ENCODE measurements at regions not wholly inside any gene's neighbourhood (a gene's known extent, or its start where the extent isn't known, plus 50 kb on each side); places are given as distances from the start of the nearest gene placed in this dataset.

DNA sequence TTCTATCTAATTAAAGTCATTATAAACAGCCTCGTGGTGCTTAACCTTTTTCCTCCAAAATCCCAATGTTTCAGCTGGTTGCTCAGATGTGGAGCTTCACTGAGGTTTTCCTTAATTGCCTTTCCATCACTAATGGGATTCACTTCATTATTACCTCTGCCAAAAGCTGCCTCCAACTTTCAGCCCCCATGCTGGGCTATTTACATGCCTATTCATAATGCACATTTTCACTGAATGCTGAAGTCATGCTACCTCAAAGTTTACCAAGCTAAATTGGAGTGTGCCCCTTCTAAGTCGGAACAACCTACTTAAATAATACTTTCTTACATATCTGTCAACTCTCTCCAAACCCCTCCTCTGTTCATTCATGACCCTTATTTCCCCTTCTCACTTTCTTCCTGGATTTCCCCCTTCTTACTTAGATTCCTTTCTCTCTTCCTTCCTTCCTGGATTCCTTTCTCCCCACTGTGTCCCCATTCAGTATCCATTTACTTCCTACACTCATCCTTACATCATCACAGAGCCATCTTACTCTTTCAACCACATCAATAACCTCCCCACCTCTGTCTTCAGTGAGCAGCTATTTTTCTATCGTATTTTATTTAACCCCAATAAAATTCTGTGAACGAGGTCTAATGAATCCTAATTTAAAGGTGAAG, 887.3 kb upstream of the TENM4 start (continued):
- TF ChIP-seq, protein P1, sequence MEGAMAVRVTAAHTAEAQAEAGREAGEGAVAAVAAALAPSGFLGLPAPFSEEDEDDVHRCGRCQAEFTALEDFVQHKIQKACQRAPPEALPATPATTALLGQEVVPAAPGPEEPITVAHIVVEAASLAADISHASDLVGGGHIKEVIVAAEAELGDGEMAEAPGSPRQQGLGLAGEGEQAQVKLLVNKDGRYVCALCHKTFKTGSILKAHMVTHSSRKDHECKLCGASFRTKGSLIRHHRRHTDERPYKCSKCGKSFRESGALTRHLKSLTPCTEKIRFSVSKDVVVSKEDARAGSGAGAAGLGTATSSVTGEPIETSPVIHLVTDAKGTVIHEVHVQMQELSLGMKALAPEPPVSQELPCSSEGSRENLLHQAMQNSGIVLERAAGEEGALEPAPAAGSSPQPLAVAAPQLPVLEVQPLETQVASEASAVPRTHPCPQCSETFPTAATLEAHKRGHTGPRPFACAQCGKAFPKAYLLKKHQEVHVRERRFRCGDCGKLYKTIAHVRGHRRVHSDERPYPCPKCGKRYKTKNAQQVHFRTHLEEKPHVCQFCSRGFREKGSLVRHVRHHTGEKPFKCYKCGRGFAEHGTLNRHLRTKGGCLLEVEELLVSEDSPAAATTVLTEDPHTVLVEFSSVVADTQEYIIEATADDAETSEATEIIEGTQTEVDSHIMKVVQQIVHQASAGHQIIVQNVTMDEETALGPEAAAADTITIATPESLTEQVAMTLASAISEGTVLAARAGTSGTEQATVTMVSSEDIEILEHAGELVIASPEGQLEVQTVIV (IDR thresholded peaks at IDR 0.05; ENCODE audit: borderline replicate concordance, partially characterized antibody): no peak
- no peak for TF ChIP-seq CHD1 (IDR thresholded peaks at IDR 0.05; ENCODE audit: low read depth, low read length)

DNA sequence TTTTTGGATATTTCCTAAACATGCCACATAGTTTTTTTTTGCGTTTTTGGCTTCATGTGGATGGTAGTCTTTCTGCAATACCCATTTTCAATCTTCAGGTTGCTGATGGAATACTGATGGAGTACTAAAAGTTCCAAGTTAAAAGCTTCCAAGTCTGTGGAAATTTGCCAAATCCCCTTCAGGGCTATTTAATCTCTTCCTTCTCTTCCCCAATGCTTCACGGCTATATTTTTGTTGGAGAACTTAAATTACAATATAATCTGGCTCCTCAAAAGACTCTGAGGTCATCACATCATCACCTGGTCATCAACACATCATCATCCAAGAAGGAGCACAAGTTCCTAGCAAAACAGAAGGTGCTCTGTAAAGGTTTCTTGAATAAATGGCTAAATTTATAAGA, 881.0 kb upstream of the TENM4 start:
- Histone ChIP-seq H4K20me1 (ENCODE audit: control insufficient read depth, insufficient read depth) (no peaks in the 10 kb centered on the region), H3K4me3 (no peak overlapping the region), H2AFZ (ENCODE audit: control insufficient read depth, low read depth, low read length) (no peak overlapping the region), H3K79me2 (ENCODE audit: control insufficient read depth, insufficient read depth, low read length) (no peaks in the 10 kb centered on the region), H3K9me3 (replicated peaks; ENCODE audit: control insufficient read depth, insufficient read depth, low read length) (no peaks in the 10 kb centered on the region), H3K27me3 (replicated peaks in 1 of 2; ENCODE audit: control insufficient read depth in 2 of 2, insufficient read depth in 2 of 2, low read length in 1 of 2) (no peaks in the 10 kb centered on the region), H3K4me1 (ENCODE audit: control insufficient read depth, insufficient read depth, low read length) (no peaks in the 10 kb centered on the region), H3K4me2 (ENCODE audit: control insufficient read depth, insufficient read depth) (no peak overlapping the region), H3K36me3 (ENCODE audit: control insufficient read depth in 2 of 2, insufficient read depth in 2 of 2, low read length in 1 of 2) (no peaks in the 10 kb centered on the region), H3K9ac (ENCODE audit: control insufficient read depth, insufficient read depth, low read length) (no peak overlapping the region), H3K27ac (ENCODE audit: control insufficient read depth, insufficient read depth) (no peak overlapping the region)
- no TSS peak for BruUV-seq (replicated peaks)
- no peak for TF ChIP-seq BMI1 (IDR thresholded peaks at IDR 0.05; ENCODE audit: borderline replicate concordance)
- TF ChIP-seq, protein P2, sequence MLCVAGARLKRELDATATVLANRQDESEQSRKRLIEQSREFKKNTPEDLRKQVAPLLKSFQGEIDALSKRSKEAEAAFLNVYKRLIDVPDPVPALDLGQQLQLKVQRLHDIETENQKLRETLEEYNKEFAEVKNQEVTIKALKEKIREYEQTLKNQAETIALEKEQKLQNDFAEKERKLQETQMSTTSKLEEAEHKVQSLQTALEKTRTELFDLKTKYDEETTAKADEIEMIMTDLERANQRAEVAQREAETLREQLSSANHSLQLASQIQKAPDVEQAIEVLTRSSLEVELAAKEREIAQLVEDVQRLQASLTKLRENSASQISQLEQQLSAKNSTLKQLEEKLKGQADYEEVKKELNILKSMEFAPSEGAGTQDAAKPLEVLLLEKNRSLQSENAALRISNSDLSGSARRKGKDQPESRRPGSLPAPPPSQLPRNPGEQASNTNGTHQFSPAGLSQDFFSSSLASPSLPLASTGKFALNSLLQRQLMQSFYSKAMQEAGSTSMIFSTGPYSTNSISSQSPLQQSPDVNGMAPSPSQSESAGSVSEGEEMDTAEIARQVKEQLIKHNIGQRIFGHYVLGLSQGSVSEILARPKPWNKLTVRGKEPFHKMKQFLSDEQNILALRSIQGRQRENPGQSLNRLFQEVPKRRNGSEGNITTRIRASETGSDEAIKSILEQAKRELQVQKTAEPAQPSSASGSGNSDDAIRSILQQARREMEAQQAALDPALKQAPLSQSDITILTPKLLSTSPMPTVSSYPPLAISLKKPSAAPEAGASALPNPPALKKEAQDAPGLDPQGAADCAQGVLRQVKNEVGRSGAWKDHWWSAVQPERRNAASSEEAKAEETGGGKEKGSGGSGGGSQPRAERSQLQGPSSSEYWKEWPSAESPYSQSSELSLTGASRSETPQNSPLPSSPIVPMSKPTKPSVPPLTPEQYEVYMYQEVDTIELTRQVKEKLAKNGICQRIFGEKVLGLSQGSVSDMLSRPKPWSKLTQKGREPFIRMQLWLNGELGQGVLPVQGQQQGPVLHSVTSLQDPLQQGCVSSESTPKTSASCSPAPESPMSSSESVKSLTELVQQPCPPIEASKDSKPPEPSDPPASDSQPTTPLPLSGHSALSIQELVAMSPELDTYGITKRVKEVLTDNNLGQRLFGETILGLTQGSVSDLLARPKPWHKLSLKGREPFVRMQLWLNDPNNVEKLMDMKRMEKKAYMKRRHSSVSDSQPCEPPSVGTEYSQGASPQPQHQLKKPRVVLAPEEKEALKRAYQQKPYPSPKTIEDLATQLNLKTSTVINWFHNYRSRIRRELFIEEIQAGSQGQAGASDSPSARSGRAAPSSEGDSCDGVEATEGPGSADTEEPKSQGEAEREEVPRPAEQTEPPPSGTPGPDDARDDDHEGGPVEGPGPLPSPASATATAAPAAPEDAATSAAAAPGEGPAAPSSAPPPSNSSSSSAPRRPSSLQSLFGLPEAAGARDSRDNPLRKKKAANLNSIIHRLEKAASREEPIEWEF (IDR thresholded peaks at IDR 0.05; ENCODE audit: insufficient replicate concordance, low read depth, low read length): no peak
- TF ChIP-seq, protein P3, sequence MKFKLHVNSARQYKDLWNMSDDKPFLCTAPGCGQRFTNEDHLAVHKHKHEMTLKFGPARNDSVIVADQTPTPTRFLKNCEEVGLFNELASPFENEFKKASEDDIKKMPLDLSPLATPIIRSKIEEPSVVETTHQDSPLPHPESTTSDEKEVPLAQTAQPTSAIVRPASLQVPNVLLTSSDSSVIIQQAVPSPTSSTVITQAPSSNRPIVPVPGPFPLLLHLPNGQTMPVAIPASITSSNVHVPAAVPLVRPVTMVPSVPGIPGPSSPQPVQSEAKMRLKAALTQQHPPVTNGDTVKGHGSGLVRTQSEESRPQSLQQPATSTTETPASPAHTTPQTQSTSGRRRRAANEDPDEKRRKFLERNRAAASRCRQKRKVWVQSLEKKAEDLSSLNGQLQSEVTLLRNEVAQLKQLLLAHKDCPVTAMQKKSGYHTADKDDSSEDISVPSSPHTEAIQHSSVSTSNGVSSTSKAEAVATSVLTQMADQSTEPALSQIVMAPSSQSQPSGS (IDR thresholded peaks at IDR 0.05; ENCODE audit: low read length): no peak
- in situ Hi-C loops (cut with MboI): no loop called here
- ChIA-PET CTCF (interaction anchor here (1.4 kb wide), 1 partner anchor 915 kb away, joined by 3 read pairs; no protein-coding TSS in a partner anchor), SMC1A (ENCODE audit: uncharacterized antibody, unreplicated experiment) (no interaction called here), RAD21 (ENCODE audit: unreplicated experiment) (interaction anchor here (1.1 to 1.4 kb wide), 2 partner anchors 33 to 1677 kb away, joined by 3 read pairs; no protein-coding TSS in a partner anchor), POLR2A (no interaction called here)
- intact Hi-C loops (cut with micrococcal nuclease; ENCODE audit: unreplicated experiment): no loop called here
- WGBS (ENCODE audit: insufficient coverage, insufficient replicate concordance, low lambda C conversion rate, missing lambda C conversion rate): 0% methylated on average over 2 of the region's 2 CpGs
- ATAC-seq (no peak), DNase-seq (ENCODE audit: low read depth, low spot score) (no peak), FAIRE-seq (no peak)
